HG03139 (cell line): ENCODE measurements at regions not wholly inside any gene's neighbourhood (a gene's known extent, or its start where the extent isn't known, plus 50 kb on each side); places are given as distances from the start of the nearest gene placed in this dataset.
"Not testable (repeated sequence)": the region's sequence is repeated elsewhere in the genome, so short reads cannot be mapped to it uniquely, and the experiment has no call there.

Experiments
- ATAC-seq: cut with Tn5 transposase; IDR thresholded peaks from one replicate; pipeline ENCODE4 v1.9.1; 2021; ENCODE audit not compliant: unreplicated experiment

DNA sequence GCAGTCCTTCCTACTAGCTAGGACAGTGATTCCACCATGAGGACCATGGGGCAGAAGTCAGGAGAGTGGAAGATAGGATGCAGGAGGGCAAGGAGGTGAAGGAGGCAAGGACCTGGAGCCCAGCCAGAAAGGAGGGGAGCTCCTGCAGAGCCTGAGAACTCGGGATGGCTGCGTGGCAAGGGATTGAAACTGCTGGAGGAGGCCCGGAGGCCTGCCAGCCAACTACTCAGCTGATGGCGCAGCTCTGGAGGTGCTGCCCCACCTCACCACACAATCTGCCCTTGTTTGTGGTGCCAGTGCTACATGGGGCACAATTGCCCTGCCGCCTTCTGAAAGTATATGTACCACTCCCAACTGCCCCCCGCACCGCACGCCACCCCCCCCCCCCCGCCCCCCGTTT is 307.3 kb upstream of the CHRNA7 start:
- not testable (repeated sequence) for ATAC-seq

DNA sequence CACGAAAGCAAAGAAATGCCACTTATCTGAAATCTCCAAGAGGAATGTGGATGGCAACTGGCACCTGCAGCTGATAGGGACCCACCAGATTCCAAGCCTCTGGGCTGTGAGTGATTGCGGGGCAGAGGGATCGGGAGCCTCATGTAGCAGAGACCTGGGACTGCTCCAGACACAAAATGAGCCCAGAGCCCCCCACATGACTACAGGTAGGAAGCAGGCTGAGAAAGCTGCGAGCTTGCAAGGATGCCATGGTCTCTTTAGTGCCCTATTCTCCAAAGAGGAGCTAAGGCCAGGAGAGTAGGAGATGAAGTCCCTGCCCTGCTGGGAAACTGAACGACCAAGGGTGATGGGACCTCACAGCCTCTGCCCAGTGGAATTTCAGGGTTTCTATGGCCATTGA is 305.4 kb upstream of the CHRNA7 start:
- ATAC-seq = not testable (repeated sequence)

DNA sequence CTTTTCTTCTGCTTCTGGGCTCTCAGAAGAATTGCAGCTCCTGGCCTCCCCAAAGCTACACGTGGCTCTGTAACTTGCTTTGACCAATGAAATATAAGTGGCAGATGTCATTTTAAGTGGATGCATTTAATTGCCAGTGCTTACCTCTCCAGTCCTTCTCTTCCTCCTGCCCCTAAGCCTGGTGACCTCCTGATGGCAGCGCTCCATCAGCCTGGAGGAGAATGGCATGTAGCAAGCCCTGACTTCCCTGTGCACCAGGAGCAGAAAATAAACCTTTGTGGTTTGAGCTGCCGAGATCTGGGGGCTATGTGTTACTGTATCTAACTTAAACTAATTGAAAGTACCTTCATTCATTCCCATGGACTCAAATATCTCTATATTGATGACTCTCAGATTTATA is 304.7 kb upstream of the CHRNA7 start:
- not testable (repeated sequence) for ATAC-seq

DNA sequence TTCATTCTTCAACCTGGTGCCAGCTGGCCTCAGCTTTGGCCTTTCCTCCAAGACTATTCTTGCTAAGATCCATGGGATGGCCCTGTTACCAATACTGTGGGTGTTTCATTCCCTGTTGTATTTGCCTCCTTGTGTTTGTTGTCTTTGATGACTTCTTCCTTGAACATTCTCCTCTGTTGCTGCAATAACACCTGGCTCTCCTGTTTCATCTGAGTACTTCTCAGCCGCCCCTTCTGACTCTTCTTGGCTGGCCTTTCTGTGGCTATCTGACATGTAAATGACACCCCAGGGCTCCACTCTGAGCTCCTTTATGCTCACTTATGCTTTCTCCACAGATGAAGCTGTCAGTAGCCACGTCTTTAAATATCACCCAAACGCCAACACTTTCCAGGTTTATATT is 302.7 kb upstream of the CHRNA7 start:
- ATAC-seq = no peak

DNA sequence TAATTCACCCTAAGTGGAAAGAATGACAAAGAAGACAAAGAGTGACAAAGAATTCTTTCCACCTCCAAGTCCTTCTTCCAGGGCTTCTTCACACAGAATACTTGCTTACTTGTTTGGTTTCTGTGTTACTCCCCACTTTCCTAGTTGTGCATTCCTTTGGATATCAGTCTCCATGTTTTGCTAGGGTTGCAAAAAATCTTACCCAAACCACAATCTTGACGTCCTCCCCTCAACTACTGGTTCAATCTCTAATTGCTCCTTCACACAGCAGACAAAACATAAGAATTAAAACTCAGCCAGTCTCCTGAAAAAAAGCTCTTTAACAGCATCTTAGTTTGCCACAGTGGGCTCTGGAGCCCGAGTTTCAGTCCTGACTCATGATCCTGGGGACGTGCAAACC is 297.6 kb upstream of the CHRNA7 start:
- no peak for ATAC-seq

DNA sequence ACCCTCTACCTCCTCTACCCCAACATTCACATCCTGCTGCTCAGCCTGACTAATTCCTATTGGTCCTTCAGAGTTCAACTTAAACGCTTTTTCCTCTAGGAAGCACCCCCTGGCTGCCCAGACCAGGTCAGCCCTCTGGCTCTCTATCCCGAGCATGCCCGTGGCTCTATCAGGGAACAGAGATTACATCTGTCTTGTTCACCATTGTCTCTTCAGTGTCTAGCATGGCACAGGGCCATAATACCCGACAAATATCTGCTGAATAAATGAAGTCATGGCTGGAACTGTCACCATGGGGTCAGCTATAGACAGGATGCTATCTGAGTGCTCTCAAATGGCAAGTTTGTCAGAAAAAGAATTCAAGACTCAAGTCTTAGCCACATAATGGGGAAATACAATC is 296.9 kb upstream of the CHRNA7 start:
- no peak for ATAC-seq

DNA sequence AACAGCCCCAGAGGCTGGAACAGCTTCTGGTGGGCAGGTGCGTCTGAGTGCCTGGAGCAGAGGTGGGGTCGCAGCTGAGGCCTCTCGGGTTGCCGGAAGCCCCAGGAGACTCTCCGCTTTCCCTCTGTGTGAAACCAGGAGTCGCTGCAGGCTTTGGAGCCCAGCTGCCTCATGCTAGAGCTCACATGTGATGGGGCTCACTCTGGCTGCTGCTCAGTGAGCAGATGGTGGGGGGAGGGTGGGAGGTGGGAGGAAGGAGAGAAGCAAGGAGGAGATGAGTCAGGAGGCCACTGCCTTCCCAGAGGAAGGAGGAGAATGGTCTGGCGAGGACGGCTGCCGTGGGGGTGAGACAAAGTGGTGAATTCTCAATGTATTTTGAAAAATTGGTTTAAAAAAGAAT is 290.1 kb upstream of the CHRNA7 start:
- no peak for ATAC-seq

DNA sequence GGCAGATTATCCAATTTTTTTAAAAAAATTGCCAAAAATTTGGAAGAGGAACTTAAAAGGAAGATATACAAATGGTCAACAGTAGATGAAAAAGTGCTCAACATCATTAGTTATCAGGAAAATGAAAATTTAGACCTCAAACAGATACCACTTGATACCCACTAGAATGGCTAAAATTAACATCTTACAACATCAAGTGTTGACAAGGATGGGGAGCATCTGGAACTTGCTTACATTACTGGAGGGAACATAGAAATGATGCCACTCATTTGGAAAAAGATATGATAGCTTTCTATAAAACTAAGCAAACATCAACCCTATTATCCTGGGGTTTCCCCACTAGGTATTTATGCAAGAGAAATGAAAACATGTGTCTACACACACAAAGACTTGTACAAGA is 284.5 kb upstream of the CHRNA7 start:
- ATAC-seq = no peak

DNA sequence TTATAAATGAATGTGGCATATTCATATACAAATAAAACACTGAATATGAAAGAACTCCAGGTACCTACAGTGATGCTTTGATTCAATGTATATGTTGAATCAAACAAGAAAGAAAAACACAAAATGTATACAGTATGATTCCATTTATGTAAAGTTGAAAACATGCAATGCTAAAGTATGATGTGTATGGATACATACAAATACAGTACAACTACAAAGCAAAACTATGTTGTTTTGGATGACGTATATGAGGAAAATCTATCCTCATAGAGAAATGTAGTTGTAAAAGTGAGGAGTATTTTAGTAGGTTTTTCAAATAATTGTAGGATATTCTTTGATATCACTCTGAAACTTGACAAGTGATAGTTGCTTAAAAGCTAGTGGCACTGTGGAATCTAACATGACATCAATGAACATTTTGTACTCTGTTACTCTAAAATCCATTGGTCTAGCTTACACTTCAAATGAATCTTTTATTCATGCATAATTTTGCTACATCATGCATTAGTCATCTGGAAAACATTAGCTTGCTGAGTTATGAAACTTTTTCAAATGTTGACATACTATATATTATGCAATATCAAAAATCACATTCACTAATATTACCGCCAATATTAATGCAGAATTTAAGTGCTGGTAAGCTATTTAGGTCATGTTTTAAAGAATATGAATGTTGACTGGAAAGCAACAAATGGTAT is 278.1 kb upstream of the CHRNA7 start:
- ATAC-seq = no peak

DNA sequence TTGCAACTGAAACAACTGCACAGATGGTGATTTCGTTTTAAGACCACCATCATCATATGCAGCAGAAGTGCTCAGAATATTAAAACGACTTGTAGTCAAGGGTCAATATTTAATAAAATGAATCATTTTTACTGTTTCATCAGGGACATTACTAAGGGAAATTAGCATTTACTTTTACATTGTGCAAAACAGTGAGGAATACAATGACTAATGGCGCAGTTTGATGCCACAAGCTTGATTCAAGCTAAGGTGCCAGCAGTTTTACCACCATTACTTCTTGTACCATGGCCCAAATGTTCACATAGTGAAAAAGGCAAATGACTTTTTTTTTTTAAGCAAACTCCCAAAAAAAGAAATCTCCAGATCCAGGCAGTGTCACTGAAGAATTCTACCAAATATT is 277.4 kb upstream of the CHRNA7 start:
- no peak for ATAC-seq

DNA sequence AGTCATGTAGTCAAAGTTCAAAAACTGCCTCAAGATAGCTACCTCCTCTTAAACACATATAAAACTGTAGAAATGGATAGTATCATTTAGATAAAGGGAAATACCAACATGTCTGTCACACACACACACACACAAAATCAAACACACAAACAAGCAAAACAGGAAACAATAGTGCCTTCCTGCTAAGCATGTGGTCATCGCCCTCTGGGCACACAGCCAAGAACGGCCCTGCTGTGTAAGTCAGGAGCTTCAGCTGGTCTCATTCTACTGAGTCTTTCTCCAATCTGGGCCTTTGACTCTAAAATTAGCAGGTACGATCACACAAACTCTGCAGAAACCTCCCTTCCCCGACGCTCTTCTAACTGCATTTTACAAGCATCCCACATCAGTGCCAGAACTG is 272.2 kb upstream of the CHRNA7 start:
- no peak for ATAC-seq

DNA sequence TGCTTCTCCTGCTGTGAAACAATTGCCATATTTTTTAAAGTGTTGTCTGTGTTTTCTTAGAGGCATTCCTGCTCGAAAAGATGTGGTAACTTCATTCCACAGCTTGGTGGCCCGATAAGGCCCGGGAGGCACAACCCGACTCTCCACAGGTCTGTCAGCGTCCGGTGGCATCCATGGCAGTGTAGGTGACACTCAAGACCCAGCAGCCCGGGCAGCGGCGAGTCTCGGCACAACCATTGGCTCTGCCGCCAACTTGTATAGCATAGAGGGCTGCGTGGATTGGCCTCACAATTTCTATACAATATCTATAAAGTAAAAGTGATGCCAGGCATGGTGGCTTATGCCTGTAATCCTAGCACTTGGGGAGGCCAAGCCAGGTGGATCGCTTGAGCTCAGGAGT is 262.3 kb upstream of the CHRNA7 start:
- no peak for ATAC-seq

DNA sequence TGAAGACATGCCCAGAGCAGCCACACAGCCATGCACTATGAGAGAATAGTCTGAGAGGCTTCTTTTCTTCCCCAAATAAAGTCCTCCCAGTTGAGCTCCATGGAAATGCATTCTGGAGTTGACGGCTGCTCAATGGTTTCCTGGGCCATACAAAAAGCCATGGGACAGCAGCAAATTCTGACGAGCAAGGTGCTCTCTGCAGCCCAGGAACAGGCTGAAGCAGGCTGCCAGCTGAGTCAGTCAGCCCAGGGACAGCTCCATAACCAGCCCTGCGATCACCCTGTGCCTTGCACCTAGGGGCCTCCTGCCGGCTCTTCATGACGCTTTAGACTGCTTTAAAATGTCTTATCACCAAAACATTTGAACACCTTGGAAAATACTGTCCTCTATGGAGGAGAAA is 256.3 kb upstream of the CHRNA7 start:
- ATAC-seq = no peak

DNA sequence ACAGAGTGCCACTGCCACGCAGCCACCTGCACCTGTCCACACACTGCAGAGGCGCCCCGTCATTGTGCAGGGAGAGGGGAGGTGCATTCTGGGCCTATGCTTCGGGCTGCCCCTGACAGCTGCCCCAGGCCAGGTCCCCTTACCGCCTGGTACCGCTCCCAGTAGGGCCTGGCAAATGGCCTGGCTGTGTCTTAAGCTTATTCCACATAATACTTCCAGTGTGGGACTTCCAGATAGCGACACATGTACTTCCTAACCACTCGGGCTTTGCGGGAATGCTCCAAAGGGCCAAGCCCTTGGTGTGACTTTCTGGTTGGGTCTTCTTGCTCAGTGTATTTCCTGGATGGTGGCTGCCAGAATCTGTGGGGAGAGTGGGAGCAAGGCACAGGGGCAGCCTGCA is 254.3 kb upstream of the CHRNA7 start:
- ATAC-seq = no peak

DNA sequence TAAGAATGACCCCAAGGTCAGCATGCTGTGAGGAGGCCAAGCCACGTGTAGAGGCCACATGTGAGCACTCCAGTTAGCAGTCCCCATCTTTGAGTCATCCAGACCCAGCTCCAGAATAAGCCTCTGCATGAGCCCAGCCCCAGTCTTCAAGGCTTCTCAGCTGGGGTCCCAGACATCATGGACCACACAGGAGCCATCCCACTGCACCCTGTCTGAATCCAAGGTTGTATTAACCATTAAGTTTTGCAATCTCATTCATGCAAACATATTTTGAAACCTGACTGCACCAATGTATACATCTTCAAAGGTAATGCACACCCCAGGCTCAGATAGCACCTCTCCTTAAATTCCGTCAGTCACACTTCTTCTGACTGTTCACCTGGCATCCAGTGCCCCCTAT is 249.1 kb upstream of the CHRNA7 start:
- ATAC-seq = no peak

DNA sequence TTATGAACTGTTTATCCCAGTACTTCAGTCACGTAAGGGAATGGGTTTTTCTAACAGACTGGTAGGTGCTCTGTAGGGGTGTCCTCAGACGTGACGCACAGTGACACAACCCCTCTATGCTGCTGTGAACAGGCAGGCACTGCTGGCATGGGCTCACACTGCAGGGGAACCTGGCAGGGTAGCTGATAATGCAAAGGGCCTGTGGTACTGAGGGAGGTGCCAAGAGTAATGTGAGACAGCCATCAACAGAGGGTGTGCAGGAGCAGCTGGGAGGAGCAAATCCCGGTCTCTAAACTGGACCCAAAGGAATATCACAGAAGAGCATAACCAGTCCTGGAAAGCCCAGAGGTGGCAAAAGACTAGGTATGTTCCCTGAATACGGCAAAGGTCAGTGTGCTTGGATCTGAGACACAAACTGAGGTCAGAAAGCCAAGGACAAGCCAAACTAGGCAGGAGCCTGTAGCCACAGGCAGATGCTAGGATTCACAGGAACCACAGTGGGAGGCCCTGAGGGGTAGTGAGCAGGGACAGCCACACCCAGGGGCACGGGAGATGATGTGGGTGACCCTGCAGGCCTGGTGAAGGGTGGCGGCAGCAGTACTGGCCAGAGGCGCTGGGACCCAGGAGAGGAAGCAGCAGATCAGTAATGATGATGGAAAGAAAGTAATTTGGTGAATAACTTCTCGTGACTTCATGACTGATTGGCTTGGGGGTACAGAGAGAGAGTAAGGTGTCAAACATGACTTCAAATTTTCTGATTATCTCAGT is 248.1 kb upstream of the CHRNA7 start:
- ATAC-seq = no peak

DNA sequence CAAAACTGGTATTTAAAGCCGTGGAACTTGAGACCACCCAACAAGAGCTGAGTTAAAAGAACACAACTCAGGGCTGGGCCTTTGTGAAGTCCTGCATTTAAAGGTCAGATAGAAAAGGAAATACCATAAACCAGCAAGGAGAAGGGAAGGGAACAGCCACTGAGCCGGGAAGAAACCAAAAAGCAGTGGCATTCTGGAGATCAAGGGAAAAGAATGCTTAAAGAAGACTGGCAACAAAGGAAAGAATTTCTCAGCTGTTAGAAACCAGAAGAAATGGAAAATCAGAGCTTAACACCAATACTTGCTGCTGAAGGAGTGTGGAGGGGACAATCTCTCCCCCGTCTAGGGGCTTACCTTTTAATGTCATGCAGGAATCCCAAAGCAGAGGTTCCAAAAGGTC is 247.4 kb upstream of the CHRNA7 start:
- no peak for ATAC-seq

DNA sequence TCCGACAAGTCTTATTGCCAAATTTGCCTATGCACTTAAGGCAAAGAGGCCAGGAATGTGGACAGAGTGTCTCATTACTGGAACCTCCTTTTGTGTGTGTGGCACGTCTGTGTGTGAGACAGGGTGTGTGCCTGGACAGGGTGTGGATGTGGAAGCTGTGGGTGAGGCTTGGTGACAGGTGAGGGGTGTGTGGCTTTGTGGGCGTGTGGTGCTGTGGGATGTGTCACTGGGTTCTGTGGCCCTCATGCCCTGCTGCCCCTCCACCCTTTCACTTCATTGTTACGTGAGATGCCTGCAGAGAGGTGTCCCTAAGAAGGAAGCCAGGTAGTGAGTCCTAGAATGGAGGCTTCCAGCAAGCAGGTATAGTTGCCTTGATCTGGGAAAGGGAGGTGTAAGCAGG is 244.0 kb upstream of the CHRNA7 start:
- no peak for ATAC-seq

DNA sequence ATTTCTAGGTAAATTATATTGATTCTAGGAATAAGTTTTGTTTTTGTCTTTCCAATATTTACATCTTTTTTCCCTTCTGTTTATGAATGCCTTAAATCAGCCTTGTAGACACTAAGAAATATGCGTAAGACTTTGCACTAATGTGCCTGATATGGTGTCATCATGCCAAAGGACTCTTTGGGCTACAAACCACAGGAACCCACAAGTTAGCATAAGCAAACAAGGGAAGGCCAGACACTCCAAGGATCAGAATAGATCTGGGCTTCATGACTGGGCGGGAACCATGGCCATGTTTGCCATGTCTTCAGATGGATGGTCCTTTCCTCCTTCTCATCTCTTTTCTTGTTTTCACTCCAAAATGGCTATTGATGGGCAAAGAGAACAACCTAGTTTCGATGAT is 242.2 kb upstream of the CHRNA7 start:
- no peak for ATAC-seq

DNA sequence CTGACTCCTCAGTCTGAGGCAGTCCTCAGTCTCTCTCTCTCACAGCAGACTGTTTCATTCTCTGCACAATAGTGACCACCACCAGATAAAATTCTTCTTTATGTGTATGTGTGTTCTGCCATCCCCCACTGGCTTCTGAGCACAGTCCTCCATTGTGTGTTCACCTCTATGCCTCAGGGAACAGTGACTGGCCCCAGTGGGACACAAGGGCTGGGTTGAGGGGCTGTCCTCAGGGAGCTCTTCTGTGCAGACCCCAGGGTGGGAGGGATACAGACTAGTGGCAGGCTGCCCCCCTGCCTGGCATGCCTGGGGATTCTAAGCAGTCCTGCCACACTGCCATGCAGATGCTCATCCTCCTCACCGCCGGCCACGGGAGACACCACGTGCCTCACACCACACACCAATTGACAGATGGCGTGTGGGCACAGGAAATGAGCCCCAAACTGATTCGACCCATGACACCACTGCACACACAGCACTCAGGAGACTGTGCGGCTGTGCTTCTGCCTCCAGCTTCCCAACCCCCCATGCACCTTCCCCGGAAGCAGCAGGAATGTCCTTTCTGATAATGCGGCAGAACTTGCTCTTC is 237.6 kb upstream of the CHRNA7 start:
- ATAC-seq = no peak

DNA sequence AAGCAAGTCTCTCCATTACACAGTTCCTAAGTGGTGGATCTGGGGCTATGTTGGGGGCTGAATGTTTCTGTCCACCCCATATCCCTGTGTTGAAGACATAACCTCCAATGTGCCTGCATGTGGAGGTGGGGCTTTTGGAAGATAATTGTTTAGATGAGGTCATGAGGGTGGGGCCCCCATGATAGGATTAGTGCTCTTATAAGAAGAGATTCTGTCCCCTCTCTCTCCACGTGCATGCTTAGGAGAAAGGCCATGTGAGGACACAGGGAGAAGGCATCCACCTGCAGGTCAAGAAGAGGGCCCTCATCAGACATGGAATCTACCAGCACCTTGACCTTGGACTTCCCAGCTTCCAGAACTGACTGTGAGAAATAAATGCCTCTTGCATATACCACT is 231.0 kb upstream of the CHRNA7 start:
- no peak for ATAC-seq

DNA sequence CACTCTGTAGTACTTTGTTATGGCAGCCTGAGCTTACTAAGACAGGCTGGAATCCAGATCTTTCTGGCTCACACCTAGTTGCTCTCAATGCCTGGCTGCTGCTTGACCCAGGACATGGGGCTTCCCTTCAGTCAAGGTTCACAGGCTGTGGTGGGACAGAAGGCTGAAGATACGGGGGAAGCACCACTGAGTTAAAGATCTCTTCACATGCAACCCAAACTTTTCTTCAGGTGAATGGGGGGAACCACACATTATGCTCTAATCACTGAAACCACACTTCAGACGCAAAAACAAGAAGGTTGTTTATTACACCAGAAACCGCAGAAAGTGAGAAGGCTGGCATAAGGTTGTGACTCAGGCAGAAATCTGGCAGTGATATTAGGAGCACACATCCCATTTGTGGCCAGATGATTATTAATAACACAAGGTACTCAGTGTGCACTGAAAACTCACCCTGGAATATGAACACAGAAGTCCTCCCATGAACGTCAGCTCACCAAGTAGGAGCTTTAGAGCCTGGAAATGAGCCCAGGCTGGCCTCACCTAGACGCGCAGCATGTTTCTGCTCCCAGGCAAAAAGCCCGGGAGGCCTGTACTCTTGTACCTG is 230.5 kb upstream of the CHRNA7 start:
- peak; percentile 65 for ATAC-seq
